MM.1S (cell line): ENCODE measurements at regions not wholly inside any gene's neighbourhood (a gene's known extent, or its start where the extent isn't known, plus 50 kb on each side); places are given as distances from the start of the nearest gene placed in this dataset.
"Not testable (repeated sequence)": the region's sequence is repeated elsewhere in the genome, so short reads cannot be mapped to it uniquely, and the experiment has no call there.

ENCODE experiments used
- CTCF ChIP-seq: fragments of 300-600 bp; sonication (generic); IDR thresholded peaks from 2 replicates; pipeline ENCODE4 v1.5.1; 2016; ENCODE audit warnings: antibody characterized with exemption, low read length, mixed read lengths
- EZH2phosphoT487 ChIP-seq: fragments of 300-600 bp; sonication (generic); IDR thresholded peaks from 2 replicates; pipeline ENCODE4 v1.6.1; 2018; ENCODE audit warnings: antibody characterized with exemption, low read length

GRCh38 chr9:64772123-64772736 lies 512.8 kb downstream of the FOXD4L5 start:
- 0 out of 2 replicates have a peak, but pooled peaks have one; percentile 7 for TF ChIP-seq CTCF
- not testable (repeated sequence) for TF ChIP-seq EZH2phosphoT487
